ENCODE measurements at regions not wholly inside any gene's neighbourhood (a gene's known extent, or its start where the extent isn't known, plus 50 kb on each side); places are given as distances from the start of the nearest gene placed in this dataset.

DNA sequence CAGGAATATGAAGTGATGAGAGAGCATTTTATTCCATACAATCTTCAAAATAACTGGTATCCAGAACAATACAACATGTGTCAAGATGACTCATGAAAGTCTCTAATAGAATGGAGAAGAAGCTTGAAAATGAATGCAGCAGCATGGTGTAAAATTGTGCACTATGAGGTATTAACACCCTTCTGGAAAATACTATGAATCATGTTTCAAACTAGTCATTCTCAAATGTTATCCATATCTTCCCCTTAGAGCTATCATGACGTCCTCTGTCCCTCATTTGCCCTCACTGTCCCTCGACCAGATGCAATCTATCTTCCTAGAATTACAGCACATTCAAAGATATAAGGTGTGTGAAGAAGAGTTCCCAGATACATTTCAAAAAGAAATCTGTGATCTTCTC, 198.2 kb downstream of the NECTIN3 start:
- TF ChIP-seq, protein P1, sequence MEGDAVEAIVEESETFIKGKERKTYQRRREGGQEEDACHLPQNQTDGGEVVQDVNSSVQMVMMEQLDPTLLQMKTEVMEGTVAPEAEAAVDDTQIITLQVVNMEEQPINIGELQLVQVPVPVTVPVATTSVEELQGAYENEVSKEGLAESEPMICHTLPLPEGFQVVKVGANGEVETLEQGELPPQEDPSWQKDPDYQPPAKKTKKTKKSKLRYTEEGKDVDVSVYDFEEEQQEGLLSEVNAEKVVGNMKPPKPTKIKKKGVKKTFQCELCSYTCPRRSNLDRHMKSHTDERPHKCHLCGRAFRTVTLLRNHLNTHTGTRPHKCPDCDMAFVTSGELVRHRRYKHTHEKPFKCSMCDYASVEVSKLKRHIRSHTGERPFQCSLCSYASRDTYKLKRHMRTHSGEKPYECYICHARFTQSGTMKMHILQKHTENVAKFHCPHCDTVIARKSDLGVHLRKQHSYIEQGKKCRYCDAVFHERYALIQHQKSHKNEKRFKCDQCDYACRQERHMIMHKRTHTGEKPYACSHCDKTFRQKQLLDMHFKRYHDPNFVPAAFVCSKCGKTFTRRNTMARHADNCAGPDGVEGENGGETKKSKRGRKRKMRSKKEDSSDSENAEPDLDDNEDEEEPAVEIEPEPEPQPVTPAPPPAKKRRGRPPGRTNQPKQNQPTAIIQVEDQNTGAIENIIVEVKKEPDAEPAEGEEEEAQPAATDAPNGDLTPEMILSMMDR (IDR thresholded peaks at IDR 0.05; ENCODE audit: low read depth, low read length) = no peak
- no peak for DNase-seq (ENCODE audit: low read depth in 2 of 2)
- no peak overlapping the region for H3K4me3 ChIP-seq (replicated peaks in 1 of 2; ENCODE audit: low read depth in 2 of 2, low read length in 2 of 2)

DNA sequence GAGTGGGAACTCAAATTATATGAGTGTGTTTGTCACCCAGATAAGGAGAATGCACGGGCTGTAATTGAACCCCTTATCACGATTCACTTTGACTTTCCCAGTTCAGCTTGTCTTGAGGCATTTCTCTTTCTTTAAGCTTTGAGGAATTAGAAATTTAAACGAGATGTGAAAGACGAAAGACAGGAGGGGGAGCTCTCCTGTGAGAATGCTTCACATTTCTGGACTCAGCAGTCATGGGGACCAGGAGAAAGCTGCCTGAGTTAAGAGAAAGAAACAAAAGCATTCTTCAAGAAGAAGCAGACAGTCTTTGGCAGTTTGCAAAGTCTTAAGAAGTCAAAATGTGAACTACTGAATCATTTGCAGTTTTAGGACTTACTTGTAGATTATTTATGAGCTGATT, 205.6 kb downstream of the NECTIN3 start:
- TF ChIP-seq, protein P1 (IDR thresholded peaks at IDR 0.05; ENCODE audit: low read depth, low read length) = no peak
- no peak overlapping the region for H3K4me3 ChIP-seq (replicated peaks in 1 of 2; ENCODE audit: low read depth in 2 of 2, low read length in 2 of 2)
- DNase-seq (ENCODE audit: low read depth in 2 of 2) = peak; percentile 51 to 57

DNA sequence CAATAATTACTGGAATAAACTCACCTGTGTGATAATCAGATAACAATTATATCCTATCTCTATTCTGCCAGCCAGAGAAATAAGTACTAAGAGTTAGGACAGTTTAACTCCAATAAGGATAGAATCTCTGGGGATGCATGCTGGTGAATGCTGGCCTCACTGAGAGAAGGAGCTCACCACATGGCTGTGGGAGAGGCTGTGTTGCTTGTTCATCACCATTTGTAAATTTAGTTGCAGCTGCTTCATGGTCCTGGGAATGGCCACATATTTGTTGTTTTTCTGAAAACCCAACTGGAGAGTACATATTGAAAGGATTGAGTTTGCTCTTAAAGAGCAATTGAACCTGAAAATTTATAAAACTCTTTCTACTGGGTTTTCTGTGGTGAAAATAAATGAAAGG, 207.3 kb downstream of the NECTIN3 start:
- no peak for DNase-seq (ENCODE audit: low read depth in 2 of 2)
- TF ChIP-seq, protein P1 (IDR thresholded peaks at IDR 0.05; ENCODE audit: low read depth, low read length) = no peak

DNA sequence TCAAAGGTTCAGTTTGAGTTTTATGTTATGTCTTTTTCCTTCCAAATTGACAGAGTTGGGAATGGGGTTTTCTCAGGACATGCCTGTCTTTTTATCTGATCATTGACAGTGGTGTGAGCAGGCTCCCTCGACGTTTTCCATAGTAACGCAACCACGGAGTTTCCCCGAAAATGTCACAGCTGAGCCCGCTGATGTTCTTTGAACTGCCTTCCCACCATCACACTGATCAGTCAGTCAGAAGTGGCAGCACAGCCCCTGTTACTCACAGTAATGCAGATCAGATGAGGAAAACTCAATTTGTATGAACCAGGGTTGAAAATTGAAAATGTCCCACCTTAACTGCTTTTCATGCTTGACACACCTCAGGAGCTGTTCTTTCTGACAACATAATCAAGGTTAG, 210.4 kb downstream of the NECTIN3 start:
- TF ChIP-seq, protein P1 (IDR thresholded peaks at IDR 0.05; ENCODE audit: low read depth, low read length) = no peak
- H3K4me3 ChIP-seq (replicated peaks in 1 of 2; ENCODE audit: low read depth in 2 of 2, low read length in 2 of 2) = no peak overlapping the region
- DNase-seq (ENCODE audit: low read depth in 2 of 2) = no peak

More for the DNA sequence above, 207.3 kb downstream of the NECTIN3 start:
- H3K4me3 ChIP-seq (replicated peaks in 1 of 2; ENCODE audit: low read depth in 2 of 2, low read length in 2 of 2) = no peak overlapping the region

DNA sequence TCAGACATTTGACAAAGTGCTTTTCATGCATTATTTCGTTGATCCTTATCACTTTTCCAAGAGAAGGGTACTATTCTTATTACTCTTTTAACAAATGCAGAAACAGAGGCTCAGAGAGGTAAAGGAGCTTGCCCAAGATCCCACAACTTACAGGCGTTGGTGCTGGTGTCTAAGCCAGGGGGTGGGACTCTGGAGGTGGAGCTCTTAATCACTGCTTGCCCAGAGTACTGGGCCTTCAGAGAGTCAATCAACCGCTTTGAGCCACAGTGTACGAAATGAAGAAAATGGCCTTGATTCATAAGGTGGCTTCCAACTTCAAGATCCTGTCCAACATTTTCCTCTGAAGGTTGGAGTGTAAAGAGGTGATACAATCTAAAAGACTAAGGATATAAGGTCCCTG, 211.5 kb downstream of the NECTIN3 start:
- no peak overlapping the region for H3K4me3 ChIP-seq (replicated peaks in 1 of 2; ENCODE audit: low read depth in 2 of 2, low read length in 2 of 2)
- TF ChIP-seq, protein P1 (IDR thresholded peaks at IDR 0.05; ENCODE audit: low read depth, low read length) = no peak
- peak in 1 of 2 donors; percentile 40 for DNase-seq (ENCODE audit: low read depth in 2 of 2)

DNA sequence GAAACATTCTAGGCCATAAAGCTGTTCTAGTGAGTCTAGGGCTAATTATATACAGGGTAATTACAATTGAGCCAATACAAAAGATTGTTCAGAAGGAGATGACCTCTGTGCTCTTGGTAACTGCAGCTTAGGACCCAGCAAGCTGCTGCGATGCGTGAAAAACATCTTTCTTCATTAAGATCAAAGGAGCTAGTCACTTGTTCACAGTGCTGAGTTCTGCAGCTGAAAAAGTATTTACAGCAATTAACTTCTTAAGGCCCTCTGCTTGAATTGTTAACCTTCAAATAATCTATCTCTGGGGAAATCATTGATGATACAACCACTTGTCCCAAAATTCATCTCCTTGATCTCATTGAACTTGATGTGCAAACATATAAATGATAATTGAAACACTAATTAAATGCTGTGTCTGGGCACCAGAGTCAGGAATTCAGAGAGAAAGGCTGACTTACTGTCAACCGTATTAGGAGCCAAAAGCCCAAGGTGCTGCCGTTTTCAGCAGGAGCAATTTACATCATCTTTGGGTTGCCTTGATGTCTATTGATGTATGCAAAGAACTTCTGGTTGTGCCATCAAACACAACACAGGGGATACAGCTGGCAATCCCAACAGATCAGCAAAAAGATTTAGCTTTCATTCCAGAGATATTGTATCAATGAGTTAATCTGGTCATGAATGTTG, 213.0 kb downstream of the NECTIN3 start:
- no peak overlapping the region for H3K4me3 ChIP-seq (replicated peaks in 1 of 2; ENCODE audit: low read depth in 2 of 2, low read length in 2 of 2)
- TF ChIP-seq, protein P1 (IDR thresholded peaks at IDR 0.05; ENCODE audit: low read depth, low read length) = no peak
- DNase-seq (ENCODE audit: low read depth in 2 of 2) = no peak

DNA sequence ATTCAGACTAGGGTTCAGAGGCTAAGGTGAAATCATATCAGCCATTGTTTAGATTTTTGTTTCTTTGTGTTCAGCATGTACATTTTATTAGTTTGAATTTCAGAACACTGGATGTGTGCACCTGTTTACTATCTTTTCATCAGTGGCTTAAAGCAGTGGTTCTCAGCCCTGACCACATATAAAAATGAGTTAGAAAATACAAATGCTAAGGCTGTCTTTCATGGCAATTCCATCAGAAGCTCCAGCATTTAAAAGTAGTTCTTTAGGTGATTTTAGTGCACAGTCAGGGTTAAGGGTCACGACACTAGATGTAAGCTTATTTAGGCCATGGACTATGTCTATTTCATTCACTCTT, 213.5 kb downstream of the NECTIN3 start:
- no peak overlapping the region for H3K4me3 ChIP-seq (replicated peaks in 1 of 2; ENCODE audit: low read depth in 2 of 2, low read length in 2 of 2)
- no peak for DNase-seq (ENCODE audit: low read depth in 2 of 2)
- TF ChIP-seq, protein P1 (IDR thresholded peaks at IDR 0.05; ENCODE audit: low read depth, low read length) = no peak

Measured in cardiac fibroblast (primary cell).